ENCODE measurements at regions not wholly inside any gene's neighbourhood (a gene's known extent, or its start where the extent isn't known, plus 50 kb on each side); places are given as distances from the start of the nearest gene placed in this dataset.

DNA sequence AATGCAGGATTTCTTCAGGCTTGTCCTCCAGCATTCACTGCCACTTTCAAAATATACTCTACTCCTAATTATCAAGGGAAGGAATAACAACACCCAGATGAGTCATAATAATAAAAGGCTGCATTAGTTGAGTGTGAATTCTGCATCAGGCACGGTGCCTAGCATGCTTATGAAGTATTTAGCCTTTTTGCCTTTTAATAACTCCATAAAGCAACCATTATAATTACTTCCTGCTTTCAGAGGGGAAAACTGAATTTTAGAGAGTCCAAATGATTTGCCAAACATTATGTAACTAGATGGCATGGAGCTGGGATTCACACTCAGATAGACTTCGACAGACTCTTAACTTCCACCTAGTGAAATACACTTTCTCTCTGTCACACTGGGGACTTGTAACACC lies 2365.5 kb downstream of the PCDH7 start:
- Histone ChIP-seq H3K9me2 (ENCODE audit: low read depth, low read length) (no peaks in the 10 kb centered on the region), H3K4me2 (ENCODE audit: low read length) (no peak overlapping the region), H3K79me2 (ENCODE audit: insufficient read depth, low read length) (no peaks in the 10 kb centered on the region), H3F3A (ENCODE audit: insufficient read depth, low read length) (no peaks in the 10 kb centered on the region), H3K4me3 (ENCODE audit: low read depth, low read length, poor library complexity, severe bottlenecking) (no peak overlapping the region), H3K36me3 (ENCODE audit: insufficient read depth, low read length) (no peaks in the 10 kb centered on the region), H4K20me1 (ENCODE audit: insufficient read depth, low read length) (no peaks in the 10 kb centered on the region), H2AFZ (ENCODE audit: low read length) (no peak overlapping the region), H3K27ac (ENCODE audit: low read depth, low read length, poor library complexity, severe bottlenecking) (no peak overlapping the region), H3K4me1 (ENCODE audit: insufficient read depth, low read length, severe bottlenecking) (peaks cover 8% of the 10 kb centered on the region), H3K9ac (ENCODE audit: low read length) (no peak overlapping the region), H3K27me3 (ENCODE audit: insufficient read depth, low read length) (no peaks in the 10 kb centered on the region), H3K9me3 (ENCODE audit: low read length) (no peaks in the 10 kb centered on the region)
- TF ChIP-seq CTCF (IDR thresholded peaks at IDR 0.05; ENCODE audit: low read length) (no peak), EZH2 (IDR thresholded peaks at IDR 0.05; ENCODE audit: borderline replicate concordance, low read length) (no peak)

GRCh38 chr4:33086331-33086925 lies 2366.3 kb downstream of the PCDH7 start:
- H3K4me3 ChIP-seq (ENCODE audit: low read depth, low read length, poor library complexity, severe bottlenecking): no peak overlapping the region
- no peak overlapping the region for H3K9ac ChIP-seq (ENCODE audit: low read length)
- H3K9me3 ChIP-seq (ENCODE audit: low read length): no peaks in the 10 kb centered on the region
- H3F3A ChIP-seq (ENCODE audit: insufficient read depth, low read length): no peaks in the 10 kb centered on the region
- no peaks in the 10 kb centered on the region for H3K9me2 ChIP-seq (ENCODE audit: low read depth, low read length)
- peaks cover 10% of the 10 kb centered on the region for H3K4me1 ChIP-seq (ENCODE audit: insufficient read depth, low read length, severe bottlenecking)
- H3K27me3 ChIP-seq (ENCODE audit: insufficient read depth, low read length): no peaks in the 10 kb centered on the region
- H3K27ac ChIP-seq (ENCODE audit: low read depth, low read length, poor library complexity, severe bottlenecking): no peak overlapping the region
- no peak overlapping the region for H2AFZ ChIP-seq (ENCODE audit: low read length)
- no peaks in the 10 kb centered on the region for H3K36me3 ChIP-seq (ENCODE audit: insufficient read depth, low read length)
- no peaks in the 10 kb centered on the region for H3K79me2 ChIP-seq (ENCODE audit: insufficient read depth, low read length)
- TF ChIP-seq CTCF (IDR thresholded peaks at IDR 0.05; ENCODE audit: low read length) (no peak), EZH2 (IDR thresholded peaks at IDR 0.05; ENCODE audit: borderline replicate concordance, low read length) (no peak)
- no peaks in the 10 kb centered on the region for H4K20me1 ChIP-seq (ENCODE audit: insufficient read depth, low read length)
- H3K4me2 ChIP-seq (ENCODE audit: low read length): no peak overlapping the region

DNA sequence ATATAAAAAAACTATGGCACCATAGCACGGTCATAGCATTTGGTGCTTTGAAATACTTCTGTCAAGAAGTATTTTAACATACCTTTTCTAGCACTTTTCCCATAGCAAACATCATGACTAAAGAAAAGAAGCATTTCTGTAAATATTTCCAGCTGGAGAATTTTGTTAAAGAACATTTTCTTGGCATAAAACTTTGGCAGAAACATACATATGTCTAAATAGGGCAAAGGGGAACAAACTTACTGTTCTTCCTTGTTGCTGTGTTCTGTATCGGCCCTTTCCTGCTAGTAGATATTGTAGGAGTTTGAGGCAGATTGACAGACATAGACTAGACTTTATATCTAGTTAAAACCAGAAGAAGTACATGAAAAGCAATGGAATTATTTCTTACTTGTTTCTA lies 2368.5 kb downstream of the PCDH7 start:
- TF ChIP-seq EZH2 (IDR thresholded peaks at IDR 0.05; ENCODE audit: borderline replicate concordance, low read length): no peak
- no peak for TF ChIP-seq CTCF (IDR thresholded peaks at IDR 0.05; ENCODE audit: low read length)
- Histone ChIP-seq H3K79me2 (ENCODE audit: insufficient read depth, low read length) (no peaks in the 10 kb centered on the region), H3K36me3 (ENCODE audit: insufficient read depth, low read length) (no peaks in the 10 kb centered on the region), H3K4me2 (ENCODE audit: low read length) (no peak overlapping the region), H4K20me1 (ENCODE audit: insufficient read depth, low read length) (no peaks in the 10 kb centered on the region), H3K27me3 (ENCODE audit: insufficient read depth, low read length) (no peaks in the 10 kb centered on the region), H3K9ac (ENCODE audit: low read length) (no peak overlapping the region), H3K9me2 (ENCODE audit: low read depth, low read length) (no peaks in the 10 kb centered on the region), H3K9me3 (ENCODE audit: low read length) (no peaks in the 10 kb centered on the region), H2AFZ (ENCODE audit: low read length) (no peak overlapping the region), H3F3A (ENCODE audit: insufficient read depth, low read length) (no peaks in the 10 kb centered on the region), H3K4me1 (ENCODE audit: insufficient read depth, low read length, severe bottlenecking) (peaks cover 10% of the 10 kb centered on the region), H3K27ac (ENCODE audit: low read depth, low read length, poor library complexity, severe bottlenecking) (no peak overlapping the region), H3K4me3 (ENCODE audit: low read depth, low read length, poor library complexity, severe bottlenecking) (no peak overlapping the region)

Measured in OCI-LY1 (cell line).